HG03039 (cell line): ENCODE measurements at regions not wholly inside any gene's neighbourhood (a gene's known extent, or its start where the extent isn't known, plus 50 kb on each side); places are given as distances from the start of the nearest gene placed in this dataset.
"Not testable (repeated sequence)": the region's sequence is repeated elsewhere in the genome, so short reads cannot be mapped to it uniquely, and the experiment has no call there.

Experiments
- ATAC-seq: cut with Tn5 transposase; IDR thresholded peaks from one replicate; pipeline ENCODE4 v1.9.1; 2021; ENCODE audit warnings: mild to moderate bottlenecking, moderate library complexity; ENCODE audit not compliant: unreplicated experiment

- ATAC-seq, result no peak
Measured at GRCh38 chr7:10521306-10521705, 452.4 kb upstream of the PHF14 start.

DNA sequence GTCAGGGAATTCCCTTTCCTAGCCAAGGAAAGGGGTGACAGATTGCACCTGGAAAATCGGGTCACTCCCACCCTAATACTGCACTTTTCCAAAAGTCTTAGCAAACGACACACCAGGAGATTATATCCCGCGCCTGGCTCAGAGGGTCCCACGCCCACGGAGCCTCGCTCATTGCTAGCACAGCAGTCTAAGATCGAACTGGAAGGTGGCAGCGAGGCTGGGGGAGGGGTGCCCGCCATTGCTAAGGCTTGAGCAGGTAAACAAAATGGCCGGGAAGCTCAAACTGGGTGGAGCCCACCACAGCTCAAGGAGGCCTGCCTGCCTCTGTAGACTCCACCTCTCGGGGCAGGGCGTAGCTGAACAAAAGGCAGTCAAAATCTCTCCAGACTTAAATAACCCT lies 440.2 kb upstream of the PHF14 start:
- ATAC-seq, result not testable (repeated sequence)

DNA sequence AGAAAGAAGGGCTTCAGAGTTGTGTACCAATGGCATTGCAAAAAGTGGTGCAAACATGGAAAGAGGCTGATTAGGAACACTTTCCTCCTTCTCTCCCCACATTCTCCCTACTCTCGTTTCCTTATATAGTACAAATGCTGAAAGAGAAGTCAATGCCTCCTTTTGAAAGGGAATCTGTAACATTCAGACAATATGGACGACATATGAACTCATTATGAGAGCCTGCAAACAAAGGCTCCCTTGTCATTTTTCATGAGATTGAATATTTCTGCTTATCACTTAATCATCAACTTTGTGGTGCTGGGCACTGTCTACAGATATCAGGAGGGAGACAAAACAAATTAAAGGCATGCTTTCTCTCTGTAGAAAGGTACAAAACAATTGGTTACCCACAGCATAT lies 437.1 kb upstream of the PHF14 start:
- no peak for ATAC-seq

DNA sequence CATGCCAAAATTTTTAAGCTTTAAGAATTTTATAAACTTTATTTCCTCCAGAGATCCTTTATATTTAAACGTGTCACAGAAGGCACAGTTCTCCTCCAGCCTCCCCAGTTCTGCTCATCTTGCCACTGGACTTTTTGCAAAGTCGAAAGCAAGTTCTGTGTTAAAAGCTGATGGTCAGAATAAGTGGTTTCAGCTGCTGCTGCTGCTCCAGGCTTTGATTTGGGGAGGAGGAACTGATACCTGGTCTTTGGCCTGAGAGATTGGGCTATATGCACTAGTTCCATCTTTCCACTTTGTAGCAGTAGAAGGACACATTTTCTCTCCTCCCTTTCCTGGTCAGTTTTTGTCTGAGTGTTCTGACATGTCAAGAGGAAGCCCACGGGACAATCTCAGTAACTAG lies 435.9 kb upstream of the PHF14 start:
- ATAC-seq, result no peak

GRCh38 chr7:10557375-10557774 lies 416.3 kb upstream of the PHF14 start:
- ATAC-seq, result no peak

DNA sequence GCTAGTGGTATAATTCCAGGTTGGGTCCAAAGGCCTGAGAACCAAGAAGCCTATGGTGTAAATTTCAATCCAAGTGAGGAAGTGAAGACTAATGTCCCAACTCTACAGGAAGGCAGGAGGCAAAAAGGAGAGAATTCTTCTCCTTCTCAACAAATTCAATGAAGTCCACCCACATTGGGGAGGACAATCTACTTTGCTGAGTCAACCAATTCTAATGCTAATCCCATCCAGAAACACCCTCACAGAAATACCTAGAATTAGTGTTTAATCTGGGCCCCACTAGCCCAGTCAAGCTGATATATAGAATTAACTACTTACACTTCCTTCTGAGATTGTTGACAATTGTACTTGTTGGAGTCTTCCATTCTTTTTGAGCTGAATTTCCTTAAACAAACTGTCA lies 413.2 kb upstream of the PHF14 start:
- no peak for ATAC-seq

DNA sequence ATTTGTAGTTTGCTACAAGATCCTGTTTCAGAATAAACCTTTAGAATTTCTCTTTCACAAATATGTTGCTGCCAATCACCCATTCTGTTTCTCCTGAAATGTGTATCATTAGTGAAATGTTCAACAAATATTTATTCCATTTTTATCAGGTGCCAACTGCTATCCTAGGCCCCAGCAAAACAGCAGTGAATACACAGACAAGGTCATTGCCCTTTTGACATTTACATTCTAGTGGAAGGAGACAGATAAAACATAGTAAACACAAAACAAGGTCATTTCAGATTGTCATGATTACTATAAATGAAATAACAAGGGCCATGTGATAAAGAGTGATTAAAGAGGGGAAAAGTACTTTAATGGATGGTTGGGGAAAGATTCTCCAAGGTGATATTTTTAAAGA lies 404.8 kb upstream of the PHF14 start:
- no peak for ATAC-seq

GRCh38 chr7:10571759-10572158 lies 401.9 kb upstream of the PHF14 start:
- no peak for ATAC-seq

GRCh38 chr7:10577866-10578374 lies 395.8 kb upstream of the PHF14 start:
- no peak for ATAC-seq

- no peak for ATAC-seq
Measured at GRCh38 chr7:10579561-10579960, 394.1 kb upstream of the PHF14 start.

DNA sequence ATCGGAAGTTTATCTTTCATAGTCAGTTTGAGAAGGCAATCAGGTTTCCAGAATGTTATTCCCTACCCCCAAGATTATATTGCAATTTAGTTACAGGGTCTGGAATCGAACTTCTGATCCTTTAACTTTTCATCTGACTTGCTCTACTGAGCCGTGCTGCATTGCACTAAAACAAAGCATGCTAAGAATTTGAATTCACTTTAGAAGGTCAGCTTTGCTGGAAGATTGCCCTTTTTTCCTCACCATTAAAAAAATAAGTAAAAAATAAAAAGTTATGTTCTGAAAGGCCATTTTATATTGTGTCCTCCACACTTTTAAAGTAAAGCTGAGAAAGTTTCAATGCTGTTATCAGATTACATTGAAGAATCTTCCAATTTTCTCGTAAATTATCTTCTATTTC lies 388.8 kb upstream of the PHF14 start:
- no peak for ATAC-seq

GRCh38 chr7:10588084-10588483 lies 385.6 kb upstream of the PHF14 start:
- ATAC-seq, result no peak

GRCh38 chr7:10592604-10593003 lies 381.1 kb upstream of the PHF14 start:
- no peak for ATAC-seq

- no peak for ATAC-seq
Measured at GRCh38 chr7:10593080-10593479, 380.6 kb upstream of the PHF14 start.

DNA sequence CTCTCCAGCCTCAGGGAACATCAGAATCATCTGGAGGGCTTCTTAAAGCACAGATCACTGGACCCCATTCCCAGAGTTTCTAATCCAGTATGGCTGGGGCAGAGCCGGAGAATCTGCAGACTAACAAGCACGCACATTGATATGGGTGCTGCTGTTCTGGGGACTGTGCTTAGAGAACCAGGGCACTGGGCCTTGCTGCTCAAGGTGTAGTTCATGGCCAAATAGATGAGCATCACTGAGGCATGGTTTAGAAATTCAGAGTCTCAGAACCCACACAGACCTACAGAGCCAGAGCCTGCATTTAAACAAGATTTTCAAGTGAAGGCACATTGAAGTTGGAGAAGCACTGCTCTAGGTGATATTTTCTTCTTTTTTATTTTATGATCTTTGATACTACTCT lies 376.8 kb upstream of the PHF14 start:
- ATAC-seq, result no peak

DNA sequence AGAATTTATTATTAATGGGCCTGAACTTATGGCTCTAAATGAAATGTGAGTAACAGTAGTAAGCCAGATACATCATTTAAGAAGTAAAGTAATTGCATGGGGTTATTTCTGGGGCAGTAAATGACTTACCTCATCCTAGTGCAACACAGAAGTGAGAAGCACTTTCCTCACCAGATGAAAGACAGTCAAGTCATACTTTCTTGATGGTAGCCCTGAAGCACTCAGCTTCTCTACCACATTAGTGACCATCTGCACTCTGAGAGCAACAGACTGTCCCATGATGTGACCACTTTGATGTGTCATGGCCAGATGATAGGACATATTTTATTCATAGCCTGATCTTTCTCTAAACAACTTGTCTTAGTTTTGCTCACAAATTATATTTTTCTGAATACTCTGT lies 369.5 kb upstream of the PHF14 start:
- ATAC-seq, result no peak

DNA sequence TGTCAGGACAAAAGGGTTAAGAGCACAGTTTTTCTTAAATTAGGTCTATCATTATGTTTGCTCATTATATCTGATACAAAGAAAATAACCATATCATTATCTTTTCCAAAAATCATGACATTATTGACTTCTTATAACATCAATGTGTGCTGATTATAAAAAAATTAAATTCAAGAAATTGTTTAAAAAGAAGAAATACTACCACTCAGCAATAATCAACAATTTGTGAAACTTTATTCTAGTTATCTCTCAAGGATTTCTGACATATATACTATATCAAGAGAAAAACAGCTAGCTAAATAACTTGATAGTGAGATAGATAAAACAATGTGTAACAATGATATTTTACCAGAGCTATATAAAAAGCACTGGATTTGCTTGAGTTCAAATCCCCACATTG lies 360.7 kb upstream of the PHF14 start:
- ATAC-seq, result no peak

DNA sequence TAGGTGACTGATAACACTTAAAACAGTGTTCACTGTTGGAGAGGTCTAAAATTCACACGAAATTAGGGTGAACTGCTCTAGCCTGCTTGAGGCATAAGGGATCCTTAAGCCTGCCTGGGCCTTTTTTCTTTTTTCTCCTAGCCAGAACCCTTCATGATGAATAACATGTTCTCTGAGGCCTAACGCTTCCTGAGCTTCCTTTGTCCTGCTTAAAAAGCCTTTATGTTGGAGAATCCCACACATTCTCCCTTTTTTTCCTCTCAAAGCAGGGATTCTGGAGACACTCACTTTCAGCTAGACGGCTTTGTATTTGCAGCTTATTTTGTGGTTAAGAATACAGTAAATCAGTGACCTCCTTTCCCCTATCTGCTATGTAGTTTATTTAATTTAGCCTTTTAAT lies 354.7 kb upstream of the PHF14 start:
- no peak for ATAC-seq

GRCh38 chr7:10632712-10633111 lies 341.0 kb upstream of the PHF14 start:
- ATAC-seq, result no peak

GRCh38 chr7:10634239-10634638 lies 339.4 kb upstream of the PHF14 start:
- no peak for ATAC-seq

DNA sequence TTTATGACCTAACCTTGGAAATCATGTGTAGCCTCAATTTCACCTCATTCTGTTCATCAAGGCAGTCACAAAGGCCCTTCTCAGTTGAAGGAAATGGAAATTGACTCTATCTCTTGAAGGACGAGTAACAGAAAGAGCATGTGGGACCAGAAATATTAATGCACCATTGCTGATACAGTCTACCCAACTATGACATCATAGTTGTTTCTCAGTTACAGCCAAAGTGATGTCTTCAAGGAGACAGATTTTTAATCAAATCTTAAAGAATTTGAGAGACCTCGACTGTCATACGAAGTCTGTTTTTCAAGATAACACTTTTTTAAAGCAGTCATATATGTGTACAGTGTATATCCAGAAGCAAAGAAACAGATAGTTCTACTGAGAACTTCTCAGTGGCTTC lies 335.7 kb upstream of the PHF14 start:
- no peak for ATAC-seq

DNA sequence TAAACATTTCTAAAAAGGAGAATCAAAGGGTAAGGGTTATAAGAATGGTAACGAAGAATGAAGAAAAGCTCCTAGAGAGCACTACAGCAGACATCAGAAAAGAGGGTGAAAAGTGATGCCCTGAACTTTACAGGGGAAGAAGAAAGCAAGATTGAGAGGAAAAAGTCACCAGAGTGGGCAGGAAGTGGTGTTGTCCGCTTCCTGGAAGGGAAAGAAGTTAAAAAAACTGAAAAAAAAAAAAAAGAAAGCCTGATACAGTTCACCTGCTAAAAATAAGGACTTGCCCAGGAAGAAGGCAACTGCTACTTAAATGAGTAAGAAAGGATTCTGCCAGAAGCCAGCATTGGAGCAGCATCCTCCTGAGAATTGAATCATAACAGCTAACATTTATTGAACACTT lies 330.1 kb upstream of the PHF14 start:
- no peak for ATAC-seq

DNA sequence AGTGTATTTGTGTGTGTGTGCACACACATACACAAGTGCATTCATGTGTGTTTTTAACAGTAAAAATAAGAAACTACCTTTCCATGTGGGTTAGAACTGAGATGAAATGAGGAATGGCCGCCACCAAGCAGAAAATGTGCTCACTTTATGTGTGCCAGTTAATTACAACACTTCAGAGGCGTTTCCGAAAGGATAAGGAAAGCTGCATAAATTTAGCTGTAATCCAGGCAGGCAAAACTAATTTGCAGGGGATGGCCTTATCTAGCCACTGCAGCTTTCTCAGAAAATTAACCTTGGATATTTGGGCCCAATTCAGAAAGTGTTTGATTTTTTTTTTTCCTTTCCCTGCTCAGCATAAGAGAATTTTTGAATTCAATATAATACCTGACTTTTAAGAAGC lies 328.8 kb upstream of the PHF14 start:
- no peak for ATAC-seq

GRCh38 chr7:10646194-10646593 lies 327.5 kb upstream of the PHF14 start:
- no peak for ATAC-seq
